OCI-LY7 (cell line): ENCODE measurements at regions not wholly inside any gene's neighbourhood (a gene's known extent, or its start where the extent isn't known, plus 50 kb on each side); places are given as distances from the start of the nearest gene placed in this dataset.

Source experiments
- BruUV-seq: library from RNA; stranded (reverse); fragments of 400-500 nt; replicated peaks from 2 replicates; lab custom pipeline; 2021; lab: Mats Ljungman, UMichigan
- CTCF ChIA-PET: fragments of 300-600 bp; sonication (Branson Sonifier 250); formaldehyde crosslinking; loops from one replicate; lab custom pipeline; 2022; ENCODE audit warnings: antibody characterized with exemption; ENCODE audit not compliant: unreplicated experiment; lab: Charles Lee
- POLR2A ChIA-PET: fragments of 300-600 bp; sonication (Branson Sonifier 250); formaldehyde crosslinking; loops from one replicate; lab custom pipeline; 2022; ENCODE audit warnings: antibody characterized with exemption; lab: Charles Lee
- DNase-seq: peaks from one replicate; pipeline ENCODE4 v3.0.0-alpha.2; 2015; ENCODE audit warnings: low spot score
- H2AFZ ChIP-seq: fragments of 200-600 bp; sonication (generic), shearing (Covaris generic); 2 replicates; pipeline ENCODE4 v1.6.1; 2014; ENCODE audit warnings: mild to moderate bottlenecking, antibody characterized with exemption, low read length, moderate library complexity
- H3K27ac ChIP-seq: fragments of 200-600 bp; sonication (generic); 2 replicates; pipeline ENCODE4 v1.5.1; 2014; ENCODE audit warnings: mixed run types, low read depth, mild to moderate bottlenecking, moderate library complexity, low read length, inconsistent platforms; ENCODE audit not compliant: poor library complexity, severe bottlenecking
- H3K36me3 ChIP-seq: fragments of 200-600 bp; sonication (generic); 2 replicates; pipeline ENCODE4 v1.6.1; 2014; ENCODE audit warnings: mild to moderate bottlenecking, antibody characterized with exemption, low read length, moderate library complexity, mixed read lengths; ENCODE audit not compliant: insufficient read depth
- H3K4me1 ChIP-seq: fragments of 200-600 bp; sonication (generic); 2 replicates; pipeline ENCODE4 v1.5.1; 2014; ENCODE audit warnings: mild to moderate bottlenecking, low read length; ENCODE audit not compliant: insufficient read depth, poor library complexity, severe bottlenecking
- H3K4me2 ChIP-seq: fragments of 200-600 bp; sonication (generic); 2 replicates; pipeline ENCODE4 v1.6.1; 2014; ENCODE audit warnings: mild to moderate bottlenecking, low read length
- H3K4me3 ChIP-seq: fragments of 200-600 bp; sonication (generic); 2 replicates; pipeline ENCODE4 v1.5.1; 2014; ENCODE audit warnings: mild to moderate bottlenecking, low read depth, low read length; ENCODE audit not compliant: poor library complexity, severe bottlenecking
- H3K79me2 ChIP-seq: fragments of 200-600 bp; sonication (generic); 2 replicates; pipeline ENCODE4 v1.6.1; 2016; ENCODE audit warnings: low read depth, mild to moderate bottlenecking, low read length, moderate library complexity, mixed read lengths; ENCODE audit not compliant: insufficient read depth
- H3K9me2 ChIP-seq: fragments of 200-600 bp; sonication (generic); 2 replicates; pipeline ENCODE4 v1.6.1; 2016; ENCODE audit warnings: mild to moderate bottlenecking, low read length, mixed read lengths; ENCODE audit not compliant: insufficient read depth
- H3K9me3 ChIP-seq: fragments of 200-600 bp; sonication (generic); 2 replicates; pipeline ENCODE4 v1.6.1; 2014; ENCODE audit warnings: mild to moderate bottlenecking, mixed run types, low read length, mixed read lengths
- H4K20me1 ChIP-seq: fragments of 200-600 bp; sonication (generic); 2 replicates; pipeline ENCODE4 v1.6.1; 2014; ENCODE audit warnings: mild to moderate bottlenecking, antibody characterized with exemption, low read length, moderate library complexity, mixed read lengths; ENCODE audit not compliant: insufficient read depth
- CTCF ChIP-seq: fragments of 200-600 bp; sonication (generic); conservative IDR thresholded peaks from 2 replicates; pipeline ENCODE4 v1.5.1; 2014; ENCODE audit warnings: mild to moderate bottlenecking, antibody characterized with exemption, low read length, moderate library complexity, mixed read lengths
- EZH2phosphoT487 ChIP-seq: fragments of 200-600 bp; sonication (generic); IDR thresholded peaks from 2 replicates; pipeline ENCODE4 v1.6.1; 2018; ENCODE audit warnings: low read depth, borderline replicate concordance, mild to moderate bottlenecking, mixed run types, antibody characterized with exemption, low read length, moderate library complexity, mixed read lengths
- intact Hi-C: fragments of 100-400 bp; cut with micrococcal nuclease; formaldehyde crosslinking; loops from one replicate; pipeline ENCODE4 v1.10.0; 2022; ENCODE audit not compliant: unreplicated experiment

GRCh38 chr12:115698257-115698656 lies 579.2 kb downstream of the MED13L start:
- H3K4me3 ChIP-seq, result no peak overlapping the region
- BruUV-seq, result no TSS peak
- intact Hi-C loops, result no loop called here
- H3K9me2 ChIP-seq, result no peaks in the 10 kb centered on the region
- H4K20me1 ChIP-seq, result no peaks in the 10 kb centered on the region
- H3K36me3 ChIP-seq, result no peaks in the 10 kb centered on the region
- H3K79me2 ChIP-seq, result no peaks in the 10 kb centered on the region
- H3K27ac ChIP-seq, result no peak overlapping the region
- H3K4me2 ChIP-seq, result no peak overlapping the region
- H3K9me3 ChIP-seq, result no peaks in the 10 kb centered on the region
- TF ChIP-seq EZH2phosphoT487 (no peak), CTCF (no peak)
- H3K4me1 ChIP-seq, result no peaks in the 10 kb centered on the region
- DNase-seq, result no peak
- H2AFZ ChIP-seq, result no peak overlapping the region
- ChIA-PET CTCF (no interaction called here), POLR2A (no interaction called here)

GRCh38 chr12:115697340-115697739 lies 580.2 kb downstream of the MED13L start:
- no peak for DNase-seq
- Histone ChIP-seq H3K9me2 (no peaks in the 10 kb centered on the region), H2AFZ (no peak overlapping the region), H3K4me1 (no peaks in the 10 kb centered on the region), H3K4me2 (no peak overlapping the region), H3K36me3 (no peaks in the 10 kb centered on the region), H3K9me3 (no peaks in the 10 kb centered on the region), H4K20me1 (no peaks in the 10 kb centered on the region), H3K4me3 (no peak overlapping the region), H3K27ac (no peak overlapping the region), H3K79me2 (no peaks in the 10 kb centered on the region)
- POLR2A ChIA-PET, result interaction anchor here (0.6 to 0.9 kb wide), 2 partner anchors 9 to 819 kb away, joined by 3 to 5 read pairs; no protein-coding TSS in a partner anchor
- intact Hi-C loops, result no loop called here
- no TSS peak for BruUV-seq
- CTCF ChIA-PET, result no interaction called here
- TF ChIP-seq CTCF, result no peak
- TF ChIP-seq EZH2phosphoT487, result no peak

GRCh38 chr12:115694564-115694963 lies 582.9 kb downstream of the MED13L start:
- no peak for DNase-seq
- H3K4me1 ChIP-seq, result no peaks in the 10 kb centered on the region
- no peaks in the 10 kb centered on the region for H3K9me3 ChIP-seq
- H3K4me3 ChIP-seq, result no peak overlapping the region
- no peak overlapping the region for H3K27ac ChIP-seq
- H3K36me3 ChIP-seq, result no peaks in the 10 kb centered on the region
- no peaks in the 10 kb centered on the region for H3K79me2 ChIP-seq
- H3K9me2 ChIP-seq, result no peaks in the 10 kb centered on the region
- no TSS peak for BruUV-seq
- ChIA-PET CTCF (no interaction called here), POLR2A (no interaction called here)
- no peak overlapping the region for H3K4me2 ChIP-seq
- TF ChIP-seq CTCF, result no peak
- no peak for TF ChIP-seq EZH2phosphoT487
- intact Hi-C loops, result no loop called here
- H4K20me1 ChIP-seq, result no peaks in the 10 kb centered on the region
- H2AFZ ChIP-seq, result no peak overlapping the region
